ENCODE measurements at regions not wholly inside any gene's neighbourhood (a gene's known extent, or its start where the extent isn't known, plus 50 kb on each side); places are given as distances from the start of the nearest gene placed in this dataset.

- dilution Hi-C loops (cut with MboI; ENCODE audit: extremely low pct_ligation_motif_present, low sequenced_read_pairs) = no loop called here
- no peaks in the 10 kb centered on the region for H3K9me3 ChIP-seq (ENCODE audit: control insufficient read depth, low read depth, low read length)
These were observed 493.3 kb downstream of the LMO7 start for GRCh38 chr13:76129305-76130000.

GRCh38 chr13:76127922-76128321 is 491.8 kb downstream of the LMO7 start:
- Histone ChIP-seq H3K9ac (ENCODE audit: control insufficient read depth, extremely low read depth, insufficient read depth, low read length) (no peak overlapping the region), H3K9me3 (ENCODE audit: control insufficient read depth, low read depth, low read length) (no peaks in the 10 kb centered on the region), H3K79me2 (ENCODE audit: control insufficient read depth, insufficient read depth, low read length) (no peaks in the 10 kb centered on the region), H4K20me1 (ENCODE audit: control insufficient read depth, extremely low read depth, insufficient read depth, low read length) (no peaks in the 10 kb centered on the region), H3K27ac (ENCODE audit: control insufficient read depth, insufficient read depth, low read length) (no peak overlapping the region), H3K4me1 (ENCODE audit: control insufficient read depth, extremely low read depth, insufficient read depth, low read length) (no peaks in the 10 kb centered on the region), H2AFZ (ENCODE audit: control insufficient read depth, low read length) (no peak overlapping the region), H3K4me3 (ENCODE audit: control insufficient read depth in 2 of 3, extremely low read depth in 1 of 3, insufficient read depth in 2 of 3, low read depth in 1 of 3, low read length in 3 of 3) (no peak overlapping the region), H3K9me1 (ENCODE audit: control insufficient read depth, extremely low read depth, insufficient read depth, low read length) (no peaks in the 10 kb centered on the region), H3K27me3 (ENCODE audit: control insufficient read depth, extremely low read depth, insufficient read depth, low read length) (no peaks in the 10 kb centered on the region), H3K4me2 (ENCODE audit: control insufficient read depth, extremely low read depth, insufficient read depth, low read depth, low read length) (no peak overlapping the region), H3K36me3 (ENCODE audit: control insufficient read depth in 2 of 2, extremely low read depth in 1 of 2, insufficient read depth in 2 of 2, low read length in 2 of 2) (no peaks in the 10 kb centered on the region)
- no peak for FAIRE-seq
- TF ChIP-seq EZH2 (IDR thresholded peaks at IDR 0.05; ENCODE audit: low read length) (no peak), CTCF (optimal IDR thresholded peaks at IDR 0.05 in 1 of 3, IDR thresholded peaks at IDR 0.05 in 1 of 3, conservative IDR thresholded peaks at IDR 0.05 in 1 of 3; ENCODE audit: extremely low read depth in 1 of 3, insufficient read depth in 2 of 3, low read length in 3 of 3) (no peak)
- dilution Hi-C loops (cut with MboI; ENCODE audit: extremely low pct_ligation_motif_present, low sequenced_read_pairs) = no loop called here
- DNase-seq (ENCODE audit: low read depth, low spot score) = no peak

More at GRCh38 chr13:76129305-76130000, 493.3 kb downstream of the LMO7 start:
- H3K4me2 ChIP-seq (ENCODE audit: control insufficient read depth, extremely low read depth, insufficient read depth, low read depth, low read length) = no peak overlapping the region
- H4K20me1 ChIP-seq (ENCODE audit: control insufficient read depth, extremely low read depth, insufficient read depth, low read length) = no peaks in the 10 kb centered on the region
- H3K27ac ChIP-seq (ENCODE audit: control insufficient read depth, insufficient read depth, low read length) = no peak overlapping the region
- FAIRE-seq (no peak), DNase-seq (ENCODE audit: low read depth, low spot score) (no peak)
- no peaks in the 10 kb centered on the region for H3K9me1 ChIP-seq (ENCODE audit: control insufficient read depth, extremely low read depth, insufficient read depth, low read length)
- H3K27me3 ChIP-seq (ENCODE audit: control insufficient read depth, extremely low read depth, insufficient read depth, low read length) = no peaks in the 10 kb centered on the region
- H3K9ac ChIP-seq (ENCODE audit: control insufficient read depth, extremely low read depth, insufficient read depth, low read length) = no peak overlapping the region
- no peaks in the 10 kb centered on the region for H3K79me2 ChIP-seq (ENCODE audit: control insufficient read depth, insufficient read depth, low read length)
- H3K4me1 ChIP-seq (ENCODE audit: control insufficient read depth, extremely low read depth, insufficient read depth, low read length) = no peaks in the 10 kb centered on the region
- no peak overlapping the region for H3K4me3 ChIP-seq (ENCODE audit: control insufficient read depth in 2 of 3, extremely low read depth in 1 of 3, insufficient read depth in 2 of 3, low read depth in 1 of 3, low read length in 3 of 3)
- H2AFZ ChIP-seq (ENCODE audit: control insufficient read depth, low read length) = no peak overlapping the region
- TF ChIP-seq CTCF (optimal IDR thresholded peaks at IDR 0.05 in 1 of 3, IDR thresholded peaks at IDR 0.05 in 1 of 3, conservative IDR thresholded peaks at IDR 0.05 in 1 of 3; ENCODE audit: extremely low read depth in 1 of 3, insufficient read depth in 2 of 3, low read length in 3 of 3) = no peak
- no peak for TF ChIP-seq EZH2 (IDR thresholded peaks at IDR 0.05; ENCODE audit: low read length)
- H3K36me3 ChIP-seq (ENCODE audit: control insufficient read depth in 2 of 2, extremely low read depth in 1 of 2, insufficient read depth in 2 of 2, low read length in 2 of 2) = no peaks in the 10 kb centered on the region
